SK-N-DZ (cell line): ENCODE measurements at regions not wholly inside any gene's neighbourhood (a gene's known extent, or its start where the extent isn't known, plus 50 kb on each side); places are given as distances from the start of the nearest gene placed in this dataset.
"Not testable (repeated sequence)": the region's sequence is repeated elsewhere in the genome, so short reads cannot be mapped to it uniquely, and the experiment has no call there.

ENCODE experiments used
- DNase-seq: peaks from one replicate; pipeline ENCODE4 v3.0.0-alpha.2; 2015; ENCODE audit warnings: low spot score

DNA sequence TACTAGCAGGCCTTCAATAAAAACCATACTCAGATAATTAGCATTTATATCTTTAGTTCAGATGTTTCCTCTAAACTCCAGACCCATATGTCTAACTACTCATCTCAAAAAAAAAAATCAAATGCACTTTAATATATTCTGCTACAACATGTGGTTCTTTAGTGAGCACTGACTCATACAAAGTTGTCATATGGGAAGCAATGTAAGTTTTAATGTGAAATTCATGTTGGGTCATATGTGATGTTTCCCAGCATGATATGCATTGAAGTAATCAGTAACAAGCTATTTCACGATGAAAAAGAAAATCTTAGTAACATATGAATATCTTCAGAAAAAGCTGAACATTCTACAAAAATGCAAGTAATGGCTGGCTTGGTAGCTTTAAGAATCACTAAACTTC is 859.7 kb upstream of the ADGRB3 start:
- no peak for DNase-seq

DNA sequence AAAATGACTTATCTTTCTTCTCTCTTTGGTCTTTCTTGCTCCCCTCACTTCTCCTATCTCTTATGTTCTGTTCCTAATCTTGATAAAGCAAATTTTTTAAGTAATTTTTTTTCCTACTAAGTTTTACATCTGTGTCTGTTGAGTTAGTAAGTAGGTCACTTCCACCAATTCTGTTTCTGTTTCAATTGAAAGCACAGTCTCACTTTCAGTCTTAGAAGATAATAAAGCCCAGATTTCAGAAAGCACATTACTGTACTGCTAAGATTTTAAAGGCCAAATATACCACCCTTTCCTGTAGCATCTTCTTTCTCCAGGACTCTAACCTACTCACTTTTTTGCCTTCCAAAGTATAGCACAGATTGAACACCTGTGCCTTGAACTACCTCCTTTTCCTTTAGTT is 866.1 kb upstream of the ADGRB3 start:
- DNase-seq: no peak

- not testable (repeated sequence) for DNase-seq
These were observed 867.8 kb upstream of the ADGRB3 start for GRCh38 chr6:67767046-67767822.

DNA sequence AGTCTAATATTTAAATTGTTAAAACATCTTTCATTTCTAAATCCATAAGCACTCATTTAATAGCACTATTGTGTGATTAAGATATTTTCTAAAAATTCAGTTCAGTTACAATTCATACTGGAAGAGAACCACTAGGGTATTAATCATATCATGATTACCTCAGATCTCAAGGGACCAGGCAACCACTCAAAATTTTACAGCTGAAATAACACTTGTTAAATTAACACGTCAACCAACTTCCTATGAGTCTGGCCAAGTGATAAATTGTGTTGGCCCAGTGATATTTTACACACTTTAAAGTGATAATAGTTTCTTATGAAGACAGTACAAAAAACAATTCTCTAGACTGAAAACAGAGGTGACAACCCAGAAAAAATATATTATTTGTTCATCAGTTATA is 869.0 kb upstream of the ADGRB3 start:
- no peak for DNase-seq

DNA sequence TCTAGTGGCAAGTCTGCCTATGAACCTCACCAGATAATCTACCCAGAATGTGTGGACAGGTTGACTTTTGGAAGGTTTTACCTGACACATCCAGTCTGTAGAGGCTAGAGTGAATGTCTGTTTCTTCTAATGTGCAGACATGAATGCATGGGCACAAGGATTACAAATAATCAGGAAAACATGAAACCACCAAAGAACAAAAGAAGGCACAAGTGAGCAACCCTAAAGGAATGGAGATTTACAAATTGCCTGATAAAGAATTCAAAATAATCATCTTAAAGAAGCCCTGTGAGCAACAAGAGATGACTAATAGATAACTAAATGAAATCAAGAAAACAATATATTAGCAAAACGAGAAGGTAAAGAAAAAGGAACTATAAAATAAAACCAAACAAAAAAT is 876.1 kb upstream of the ADGRB3 start:
- no peak for DNase-seq

GRCh38 chr6:67757465-67758033 is 877.5 kb upstream of the ADGRB3 start:
- no peak for DNase-seq

DNA sequence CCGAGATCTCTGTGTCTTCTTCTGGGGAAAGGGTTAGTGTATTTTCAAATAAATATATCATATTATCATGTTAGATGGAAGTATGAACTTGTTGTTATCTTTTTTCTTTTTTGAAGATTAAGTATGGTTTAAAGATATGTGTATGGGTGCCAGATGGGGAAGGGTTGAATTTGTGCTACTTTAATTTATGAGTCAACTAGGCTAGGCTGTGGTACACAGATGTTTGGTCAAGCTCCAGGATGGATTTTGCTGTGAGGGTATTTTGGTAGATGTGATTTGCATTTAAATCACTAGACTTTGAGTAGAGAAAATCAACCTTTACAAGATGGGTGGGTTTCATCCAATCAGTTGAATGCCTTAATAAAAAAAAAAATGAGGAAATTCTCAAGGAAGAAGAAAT is 886.6 kb upstream of the ADGRB3 start:
- no peak for DNase-seq

GRCh38 chr6:67736816-67737215 is 898.3 kb upstream of the ADGRB3 start:
- DNase-seq: no peak

- DNase-seq: no peak
These were observed 898.9 kb upstream of the ADGRB3 start for GRCh38 chr6:67736161-67736560.

- no peak for DNase-seq
These were observed 899.5 kb upstream of the ADGRB3 start for GRCh38 chr6:67735623-67736022.

- no peak for DNase-seq
These were observed 912.2 kb upstream of the ADGRB3 start for GRCh38 chr6:67722861-67723261.

DNA sequence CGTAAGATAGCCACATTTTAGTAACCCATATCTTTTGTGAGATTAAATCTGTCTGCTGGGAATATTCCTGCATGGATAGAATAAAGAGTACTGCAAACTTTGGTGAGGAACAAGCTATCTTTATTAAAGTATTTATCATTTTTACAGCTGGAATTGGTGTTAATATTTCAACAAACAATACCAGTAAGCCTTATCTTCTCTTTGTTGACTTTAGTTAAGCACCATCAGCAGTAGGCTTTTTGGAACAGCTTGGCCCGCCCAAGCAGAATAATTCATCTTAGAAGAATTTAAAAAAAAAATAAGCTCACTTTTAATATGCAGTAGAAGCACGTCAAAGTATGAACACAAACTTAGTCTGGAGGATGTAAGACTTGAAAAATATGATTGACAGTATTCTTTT is 917.8 kb upstream of the ADGRB3 start:
- no peak for DNase-seq

DNA sequence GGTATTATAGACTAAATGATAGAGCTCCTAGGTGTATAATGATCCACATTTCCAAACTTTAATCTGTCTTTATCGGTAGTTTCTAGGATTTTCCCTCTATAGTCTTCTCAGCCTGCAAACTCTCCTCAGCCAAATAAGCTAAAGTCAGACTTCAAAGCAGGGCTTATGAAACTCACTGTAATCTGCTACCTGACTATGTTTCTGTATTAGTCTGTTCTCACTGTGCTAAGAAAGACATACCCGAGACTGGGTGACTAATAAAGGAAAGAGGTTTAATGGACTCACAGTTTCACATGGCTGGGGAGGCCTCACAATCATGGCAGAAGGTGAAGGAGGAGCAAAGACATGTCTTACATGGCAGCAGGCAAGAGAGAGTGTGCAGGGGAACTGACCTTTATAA is 928.7 kb upstream of the ADGRB3 start:
- DNase-seq: no peak

GRCh38 chr6:67698534-67698933 is 936.5 kb upstream of the ADGRB3 start:
- DNase-seq: no peak

DNA sequence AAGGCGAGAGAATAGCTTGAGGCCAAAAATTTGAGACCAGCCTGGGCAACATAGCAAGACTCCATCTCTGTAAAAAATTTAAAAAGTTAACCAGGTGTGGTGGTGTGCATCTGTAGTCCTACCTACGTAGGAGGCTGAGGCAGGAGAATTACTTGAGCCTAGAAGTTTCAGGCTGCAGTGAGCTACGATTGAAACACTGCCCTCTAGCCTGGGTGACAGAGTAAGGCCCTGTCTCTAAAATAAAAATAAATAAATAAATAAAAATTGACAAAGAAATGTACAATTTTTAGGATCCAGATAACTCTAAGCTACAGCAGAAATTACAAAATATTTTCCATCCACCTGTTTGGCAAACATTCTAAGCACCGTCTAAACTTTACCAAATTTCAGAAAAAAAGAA is 941.0 kb upstream of the ADGRB3 start:
- DNase-seq: no peak

DNA sequence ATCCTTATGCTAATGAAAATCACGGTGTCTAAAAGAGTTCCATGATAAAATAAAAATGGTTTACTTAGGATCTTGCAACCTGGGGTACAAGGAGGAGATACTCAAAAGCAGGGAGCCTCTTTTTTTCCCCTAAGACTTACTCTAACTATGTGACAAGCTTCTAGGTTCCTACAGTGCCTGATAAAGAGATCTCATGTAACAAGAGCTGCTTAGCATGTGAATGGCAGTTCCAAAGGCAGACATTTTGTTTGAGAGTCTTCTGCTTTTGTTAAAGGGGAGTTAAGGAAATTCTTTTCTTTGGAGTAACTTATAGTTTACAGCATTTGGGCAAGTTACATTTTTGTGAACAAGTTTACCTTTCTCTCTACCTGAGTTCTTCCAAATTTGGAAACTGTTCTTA is 945.8 kb upstream of the ADGRB3 start:
- DNase-seq: no peak

GRCh38 chr6:67687396-67687795 is 947.7 kb upstream of the ADGRB3 start:
- DNase-seq: no peak

GRCh38 chr6:67686225-67686624 is 948.9 kb upstream of the ADGRB3 start:
- DNase-seq: not testable (repeated sequence)

GRCh38 chr6:67683960-67684359 is 951.1 kb upstream of the ADGRB3 start:
- no peak for DNase-seq

DNA sequence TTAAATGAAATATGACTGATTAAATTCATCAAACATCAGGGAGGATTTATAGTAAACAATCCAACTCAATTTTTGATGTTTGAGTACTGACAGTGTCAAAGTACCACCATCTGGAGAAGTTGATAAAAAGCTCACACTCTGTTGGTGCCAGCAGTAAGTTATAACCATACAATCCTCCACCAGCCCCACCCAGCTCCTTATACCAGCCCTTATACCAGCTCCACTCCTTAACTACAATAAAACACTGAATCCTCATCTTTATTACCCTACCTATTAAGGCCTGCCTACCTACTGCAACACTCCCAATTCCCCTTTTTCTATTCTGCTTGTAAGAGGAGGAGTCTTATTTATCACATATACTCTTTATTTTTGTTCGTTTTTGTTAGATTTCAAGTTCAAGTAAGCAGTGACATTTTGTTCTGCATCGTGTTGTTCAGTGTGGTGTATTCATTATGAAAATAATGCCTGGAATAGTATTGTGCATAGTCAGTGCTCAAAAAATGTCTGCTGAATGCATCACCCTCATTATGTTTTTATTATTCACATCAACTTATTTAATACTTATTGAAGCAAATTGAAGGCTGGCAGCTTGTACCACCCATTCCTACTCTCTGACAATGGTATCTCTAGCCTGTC is 954.7 kb upstream of the ADGRB3 start:
- DNase-seq: no peak

DNA sequence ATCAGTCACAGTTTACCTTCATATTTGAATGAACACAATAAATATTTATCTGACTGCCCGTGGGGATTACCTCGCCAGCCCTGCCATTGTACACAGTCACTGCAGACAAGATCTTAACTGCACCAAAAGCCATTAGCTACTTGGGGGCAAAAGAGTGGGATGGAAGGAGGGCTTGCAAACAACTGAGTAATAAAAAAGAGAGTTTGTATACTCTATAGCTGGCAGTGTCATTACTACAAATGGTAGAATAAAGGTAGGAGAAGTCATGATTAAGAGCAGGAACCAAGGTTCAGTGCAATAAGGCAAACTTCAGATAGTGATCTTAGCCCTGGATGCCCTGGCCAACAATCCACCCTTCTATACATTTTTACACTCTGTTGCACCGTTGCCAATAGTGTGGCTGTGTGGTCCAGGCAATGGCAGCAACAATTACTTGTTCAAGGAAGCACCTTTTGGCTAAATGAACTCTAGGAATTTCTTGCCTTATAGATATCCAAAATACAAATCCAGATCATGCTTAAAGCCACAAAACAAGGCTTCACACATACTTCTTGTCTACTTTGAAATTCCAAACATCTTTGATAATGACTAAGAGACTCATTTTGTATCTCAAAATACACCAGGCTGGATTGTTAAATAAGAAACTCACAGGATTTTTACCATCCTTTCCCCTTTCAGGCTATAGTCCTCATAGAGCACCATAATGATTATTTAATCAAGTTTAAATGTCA is 955.4 kb upstream of the ADGRB3 start:
- DNase-seq: no peak

DNA sequence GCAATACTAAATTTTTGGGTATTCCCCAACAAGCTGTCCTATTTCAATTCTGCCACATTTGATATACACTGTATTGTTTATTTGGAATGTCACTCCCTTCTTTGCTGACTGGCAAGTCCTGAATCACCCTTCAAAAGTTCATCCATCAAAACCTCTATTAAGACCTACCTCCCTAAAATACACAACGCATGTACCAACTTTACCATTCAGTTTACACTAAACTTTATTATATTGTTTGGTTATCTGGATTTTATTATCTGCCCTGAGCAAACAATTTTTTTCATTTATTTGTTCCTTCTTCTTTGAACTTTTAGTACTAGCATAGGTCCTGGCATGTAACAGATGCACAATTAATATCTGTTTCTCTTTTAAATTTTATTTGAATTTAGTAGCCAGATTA is 958.2 kb upstream of the ADGRB3 start:
- DNase-seq: no peak
